Osteoblast (primary cell): ENCODE measurements at regions not wholly inside any gene's neighbourhood (a gene's known extent, or its start where the extent isn't known, plus 50 kb on each side); places are given as distances from the start of the nearest gene placed in this dataset.

Experiments used
- DNase-seq: peaks from one replicate; pipeline ENCODE4 v3.0.0; 2011; ENCODE audit warnings: low spot score, mixed read lengths; ENCODE audit not compliant: insufficient read length; ENCODE audit errors: missing footprints
- H2AFZ ChIP-seq: 2 replicates; pipeline ENCODE4 v1.6.0; 2011; ENCODE audit warnings: mild to moderate bottlenecking, low read length
- H3K27ac ChIP-seq: 2 replicates; pipeline ENCODE4 v1.5.1; 2011; ENCODE audit warnings: mild to moderate bottlenecking, low read depth, low read length, moderate library complexity
- H3K27me3 ChIP-seq: 2 replicates; pipeline ENCODE4 v1.6.0; 2012; ENCODE audit warnings: mild to moderate bottlenecking, control low read depth, inconsistent platforms, low read length, moderate library complexity; ENCODE audit not compliant: insufficient read depth
- H3K36me3 ChIP-seq: 2 replicates; pipeline ENCODE4 v1.5.1; 2011; ENCODE audit warnings: mild to moderate bottlenecking, low read length, control low read depth, moderate library complexity; ENCODE audit not compliant: insufficient read depth
- H3K4me1 ChIP-seq: 2 replicates; pipeline ENCODE4 v1.5.1; 2011; ENCODE audit warnings: mild to moderate bottlenecking, low read length, control low read depth, moderate library complexity; ENCODE audit not compliant: insufficient read depth
- H3K4me2 ChIP-seq: 2 replicates; pipeline ENCODE4 v1.6.0; 2011; ENCODE audit warnings: mild to moderate bottlenecking, low read length; ENCODE audit not compliant: insufficient read depth
- H3K4me3 ChIP-seq: fragments of 200-600 bp; sonication (generic); 3 replicates; pipeline ENCODE4 v1.5.1; 2012; ENCODE audit warnings: mild to moderate bottlenecking, low read length, inconsistent platforms; ENCODE audit not compliant: insufficient read depth
- H3K79me2 ChIP-seq: 2 replicates; pipeline ENCODE4 v1.6.0; 2012; ENCODE audit warnings: mild to moderate bottlenecking, low read length, control low read depth, inconsistent platforms; ENCODE audit not compliant: insufficient read depth
- H3K9me3 ChIP-seq: 2 replicates; pipeline ENCODE4 v1.5.1; 2011; ENCODE audit warnings: low read depth, low read length, control low read depth
- H4K20me1 ChIP-seq: 2 replicates; pipeline ENCODE4 v1.6.0; 2012; ENCODE audit warnings: mild to moderate bottlenecking, low read length, control low read depth; ENCODE audit not compliant: insufficient read depth
- CTCF ChIP-seq: IDR thresholded peaks from 2 replicates; pipeline ENCODE4 v1.5.1; 2011; ENCODE audit warnings: mild to moderate bottlenecking, low read depth, low read length, moderate library complexity; ENCODE audit errors: extremely low read depth

- H3K27ac ChIP-seq, result no peak overlapping the region
- H3K36me3 ChIP-seq, result no peaks in the 10 kb centered on the region
- no peaks in the 10 kb centered on the region for H3K79me2 ChIP-seq
- no peak for DNase-seq
- peaks cover 2% of the 10 kb centered on the region for H3K9me3 ChIP-seq
- H3K4me1 ChIP-seq, result no peaks in the 10 kb centered on the region
- no peak overlapping the region for H3K4me3 ChIP-seq
- TF ChIP-seq CTCF, result no peak
- H2AFZ ChIP-seq, result no peak overlapping the region
- no peaks in the 10 kb centered on the region for H3K27me3 ChIP-seq
- H3K4me2 ChIP-seq, result no peak overlapping the region
- H4K20me1 ChIP-seq, result no peaks in the 10 kb centered on the region
These were observed 551.1 kb upstream of the CELF4 start for GRCh38 chr18:38116716-38117115.

- Histone ChIP-seq H4K20me1 (no peaks in the 10 kb centered on the region), H3K27ac (no peak overlapping the region), H3K36me3 (no peaks in the 10 kb centered on the region), H3K4me3 (no peak overlapping the region), H2AFZ (no peak overlapping the region), H3K79me2 (no peaks in the 10 kb centered on the region), H3K27me3 (no peaks in the 10 kb centered on the region), H3K4me1 (no peaks in the 10 kb centered on the region), H3K4me2 (no peak overlapping the region), H3K9me3 (peaks cover 2% of the 10 kb centered on the region)
- DNase-seq, result no peak
- TF ChIP-seq CTCF, result no peak
These were observed 549.6 kb upstream of the CELF4 start for GRCh38 chr18:38115201-38115600.

- Histone ChIP-seq H3K4me1 (no peaks in the 10 kb centered on the region), H3K4me3 (no peak overlapping the region), H3K27me3 (no peaks in the 10 kb centered on the region), H3K79me2 (no peaks in the 10 kb centered on the region), H2AFZ (no peak overlapping the region), H3K4me2 (no peak overlapping the region), H3K27ac (no peak overlapping the region), H3K36me3 (no peaks in the 10 kb centered on the region), H3K9me3 (no peaks in the 10 kb centered on the region), H4K20me1 (no peaks in the 10 kb centered on the region)
- DNase-seq, result no peak
- TF ChIP-seq CTCF, result no peak
These were observed 521.9 kb upstream of the CELF4 start for GRCh38 chr18:38087538-38087937.

GRCh38 chr18:38081516-38081915 is 515.9 kb upstream of the CELF4 start:
- no peak overlapping the region for H3K4me3 ChIP-seq
- DNase-seq, result peak; percentile 38
- no peaks in the 10 kb centered on the region for H3K79me2 ChIP-seq
- no peaks in the 10 kb centered on the region for H3K36me3 ChIP-seq
- H4K20me1 ChIP-seq, result no peaks in the 10 kb centered on the region
- H3K4me2 ChIP-seq, result no peak overlapping the region
- H3K27me3 ChIP-seq, result no peaks in the 10 kb centered on the region
- no peaks in the 10 kb centered on the region for H3K4me1 ChIP-seq
- no peak for TF ChIP-seq CTCF
- H3K27ac ChIP-seq, result no peak overlapping the region
- no peak overlapping the region for H2AFZ ChIP-seq
- peaks cover 4% of the 10 kb centered on the region for H3K9me3 ChIP-seq
